DND-41 (cell line): ENCODE measurements at regions not wholly inside any gene's neighbourhood (a gene's known extent, or its start where the extent isn't known, plus 50 kb on each side); places are given as distances from the start of the nearest gene placed in this dataset.

Experiments used
- CTCF ChIP-seq: IDR thresholded peaks from 2 replicates; pipeline ENCODE4 v1.5.1; 2012; ENCODE audit warnings: borderline replicate concordance, low read length, moderate library complexity, mild to moderate bottlenecking; ENCODE audit not compliant: poor library complexity, severe bottlenecking; ENCODE audit errors: extremely low read depth
- EZH2 ChIP-seq: IDR thresholded peaks from 3 replicates; pipeline ENCODE4 v1.6.1; 2012; ENCODE audit warnings: borderline replicate concordance, low read depth, mild to moderate bottlenecking, moderate library complexity, low read length, inconsistent platforms; ENCODE audit not compliant: severe bottlenecking

DNA sequence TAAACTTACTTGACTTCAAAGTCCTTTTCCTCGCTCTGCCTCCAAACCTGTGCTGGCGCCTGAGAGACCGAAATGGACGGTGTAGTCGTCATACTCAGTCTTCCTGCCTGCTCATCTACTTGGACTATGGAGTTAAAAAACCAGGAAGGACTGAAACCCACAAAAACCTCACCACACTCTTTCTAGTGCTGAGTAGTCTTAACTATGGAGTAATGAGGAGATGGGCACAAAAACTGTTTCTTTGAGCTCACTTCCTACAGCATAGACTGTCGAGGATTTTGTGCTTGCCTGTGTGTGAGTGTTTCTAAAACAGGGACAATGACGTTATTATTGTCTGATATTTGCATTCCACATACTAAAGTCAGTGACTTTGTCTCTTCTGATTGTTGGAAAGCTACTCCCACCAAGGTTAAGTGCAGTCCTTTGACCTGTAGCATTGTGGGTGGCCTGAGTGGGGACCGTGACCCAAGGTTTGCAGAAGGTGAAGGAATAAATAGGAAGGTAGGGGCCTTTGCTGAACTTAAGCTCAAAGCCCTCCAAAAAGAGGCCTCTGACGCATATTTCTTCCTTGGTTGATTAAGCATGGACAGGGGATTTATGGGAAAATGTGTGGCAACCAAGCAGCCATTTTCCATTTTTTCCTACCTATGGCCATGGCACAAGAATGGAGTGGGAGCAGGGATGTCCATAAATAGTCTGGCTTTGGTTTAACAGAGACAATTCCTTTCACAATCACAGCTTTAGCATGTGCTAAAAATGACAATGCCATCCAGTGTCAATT, 109.6 kb downstream of the ZBTB18 start:
- TF ChIP-seq CTCF (no peak), EZH2 (no peak)
